ENCODE measurements at regions not wholly inside any gene's neighbourhood (a gene's known extent, or its start where the extent isn't known, plus 50 kb on each side); places are given as distances from the start of the nearest gene placed in this dataset.

DNA sequence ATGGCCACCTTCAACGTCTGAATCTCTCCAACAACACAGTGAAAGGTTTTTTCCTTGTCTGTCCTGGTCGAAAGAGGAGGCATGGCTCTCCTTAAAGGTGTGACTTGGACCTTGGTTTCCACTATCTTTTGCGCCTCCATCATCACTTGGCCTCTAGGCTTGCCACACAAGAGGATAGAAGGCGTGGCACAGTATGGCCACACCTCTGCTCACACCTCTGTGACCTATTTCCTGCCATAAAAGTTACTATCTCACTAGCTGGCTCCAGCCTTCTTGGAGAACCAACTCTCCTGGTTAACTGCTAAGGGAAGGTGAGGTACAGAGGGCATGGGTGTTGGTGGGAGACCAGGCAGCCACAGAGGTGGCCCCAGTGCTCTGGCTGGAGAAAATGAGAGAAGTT lies 165.9 kb downstream of the UXS1 start:
- H3K18ac ChIP-seq (ENCODE audit: low read length): no peak overlapping the region
- H3K4me3 ChIP-seq (ENCODE audit: low read length in 2 of 2): no peak overlapping the region
- H3K27ac ChIP-seq (replicated peaks; ENCODE audit: low read length): no peak overlapping the region
- no peak overlapping the region for H3K9ac ChIP-seq (ENCODE audit: low read depth, low read length, poor library complexity)
- no peaks in the 10 kb centered on the region for H3K36me3 ChIP-seq (replicated peaks in 1 of 2; ENCODE audit: control insufficient read depth in 2 of 2, insufficient read depth in 2 of 2, low read length in 2 of 2)
- no peak for DNase-seq (ENCODE audit: low spot score)
- H3K79me1 ChIP-seq (ENCODE audit: low read depth, low read length): no peaks in the 10 kb centered on the region
- H3K14ac ChIP-seq (ENCODE audit: low read length): no peak overlapping the region
- H2BK12ac ChIP-seq (ENCODE audit: low read length): no peak overlapping the region
- no peak overlapping the region for H2BK15ac ChIP-seq (ENCODE audit: low read length)
- H3K9me3 ChIP-seq (replicated peaks in 1 of 2; ENCODE audit: control insufficient read depth in 2 of 2, insufficient read depth in 1 of 2, low read depth in 1 of 2, low read length in 2 of 2): peaks cover 0 to 1% of the 10 kb centered on the region in 2 donors
- no peak overlapping the region for H2BK5ac ChIP-seq (ENCODE audit: low read length)
- no peak overlapping the region for H3K4me2 ChIP-seq (ENCODE audit: insufficient read depth, low read length, poor library complexity, severe bottlenecking)
- H2AFZ ChIP-seq (ENCODE audit: low read length): no peak overlapping the region
- peak overlapping the region; percentile 4 for H2AK5ac ChIP-seq (ENCODE audit: low read depth, low read length)
- no peak overlapping the region for H3K23ac ChIP-seq (ENCODE audit: low read depth, low read length, poor library complexity)
- H3K4ac ChIP-seq (ENCODE audit: low read length): no peak overlapping the region
- H3K4me1 ChIP-seq (ENCODE audit: control insufficient read depth in 2 of 2, insufficient read depth in 1 of 2, low read depth in 1 of 2, low read length in 2 of 2): no peaks in the 10 kb centered on the region
- H2BK120ac ChIP-seq (ENCODE audit: low read depth, low read length): no peak overlapping the region
- no peak overlapping the region for H4K91ac ChIP-seq (ENCODE audit: low read depth, low read length, poor library complexity)
- no peak overlapping the region for H4K8ac ChIP-seq (ENCODE audit: low read depth, low read length)
- peaks cover 0 to 8% (median 0%) of the 10 kb centered on the region in 3 experiments for H3K27me3 ChIP-seq (ENCODE audit: control insufficient read depth in 3 of 3, insufficient read depth in 3 of 3, low read depth in 1 of 3, low read length in 3 of 3)
- no CpG with 5 or more reads among the region's 4 CpGs for WGBS, 2 donors (ENCODE audit: extremely low coverage in 2 of 2, insufficient read length in 2 of 2, insufficient replicate concordance in 1 of 2)

DNA sequence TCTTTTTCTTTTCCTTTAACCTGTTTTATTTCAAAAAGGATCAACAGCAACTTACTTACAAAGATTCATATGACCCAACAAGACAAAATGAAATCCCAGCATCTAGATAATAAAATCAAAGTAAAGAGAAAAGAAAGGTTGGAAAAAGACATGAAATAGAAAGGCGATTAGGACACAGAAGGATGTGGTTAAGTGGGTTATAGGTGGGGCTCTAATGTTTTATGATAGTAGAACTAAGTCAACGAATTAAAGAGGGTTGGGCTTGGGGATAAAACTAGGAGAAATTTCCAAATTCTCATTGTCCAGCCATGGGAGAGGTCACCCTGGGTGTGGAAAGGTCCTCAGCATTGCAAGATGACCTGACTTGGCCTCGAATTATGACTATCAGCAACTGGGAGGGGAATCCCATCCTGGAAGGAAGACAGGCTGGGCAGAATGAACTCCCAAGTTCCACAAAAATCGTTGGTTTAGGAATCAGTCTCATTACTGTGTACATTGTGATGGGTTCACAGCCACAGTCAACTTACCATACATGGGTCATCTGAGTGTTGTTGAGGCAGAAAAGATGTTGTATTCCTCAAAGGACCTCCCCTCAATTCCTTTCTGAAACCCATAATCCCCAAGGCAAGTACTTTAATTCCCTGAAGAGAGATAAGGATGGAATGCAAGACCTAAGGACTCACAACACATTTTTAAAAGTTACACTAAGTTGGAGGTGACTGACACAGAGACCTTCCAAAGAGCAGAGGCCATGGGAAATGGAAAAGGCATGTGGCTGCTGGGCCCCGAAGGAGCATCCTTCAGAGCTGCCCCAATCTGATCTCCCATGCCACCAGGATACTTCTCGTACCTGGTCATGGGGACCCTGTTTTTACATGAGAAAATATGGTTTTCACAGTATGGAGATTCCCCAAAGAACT lies 167.6 kb downstream of the UXS1 start:
- Histone ChIP-seq H3K4me3 (ENCODE audit: low read length in 2 of 2) (no peak overlapping the region), H3K4me2 (ENCODE audit: insufficient read depth, low read length, poor library complexity, severe bottlenecking) (no peak overlapping the region), H4K91ac (ENCODE audit: low read depth, low read length, poor library complexity) (no peak overlapping the region), H3K9ac (ENCODE audit: low read depth, low read length, poor library complexity) (no peak overlapping the region), H3K23ac (ENCODE audit: low read depth, low read length, poor library complexity) (no peak overlapping the region), H3K18ac (ENCODE audit: low read length) (no peak overlapping the region), H2BK15ac (ENCODE audit: low read length) (no peak overlapping the region), H3K27ac (replicated peaks; ENCODE audit: low read length) (no peak overlapping the region), H2BK5ac (ENCODE audit: low read length) (no peak overlapping the region), H4K8ac (ENCODE audit: low read depth, low read length) (no peak overlapping the region), H2AK5ac (ENCODE audit: low read depth, low read length) (no peak overlapping the region), H2BK120ac (ENCODE audit: low read depth, low read length) (no peak overlapping the region), H2BK12ac (ENCODE audit: low read length) (no peak overlapping the region), H3K79me1 (ENCODE audit: low read depth, low read length) (no peaks in the 10 kb centered on the region), H3K4me1 (ENCODE audit: control insufficient read depth in 2 of 2, insufficient read depth in 1 of 2, low read depth in 1 of 2, low read length in 2 of 2) (no peaks in the 10 kb centered on the region), H3K4ac (ENCODE audit: low read length) (no peak overlapping the region), H3K27me3 (ENCODE audit: control insufficient read depth in 3 of 3, insufficient read depth in 3 of 3, low read depth in 1 of 3, low read length in 3 of 3) (peaks cover 0 to 13% (median 0%) of the 10 kb centered on the region in 3 experiments), H3K9me3 (replicated peaks in 1 of 2; ENCODE audit: control insufficient read depth in 2 of 2, insufficient read depth in 1 of 2, low read depth in 1 of 2, low read length in 2 of 2) (no peaks in the 10 kb centered on the region), H3K14ac (ENCODE audit: low read length) (no peak overlapping the region), H3K36me3 (replicated peaks in 1 of 2; ENCODE audit: control insufficient read depth in 2 of 2, insufficient read depth in 2 of 2, low read length in 2 of 2) (no peaks in the 10 kb centered on the region), H2AFZ (ENCODE audit: low read length) (no peak overlapping the region)
- WGBS, 2 donors (ENCODE audit: extremely low coverage in 2 of 2, insufficient read length in 2 of 2, insufficient replicate concordance in 1 of 2): 100% methylated on average over 1 of the region's 6 CpGs; no CpG with 5 or more reads in 1 of the 2 donors
- no peak for DNase-seq (ENCODE audit: low spot score)

DNA sequence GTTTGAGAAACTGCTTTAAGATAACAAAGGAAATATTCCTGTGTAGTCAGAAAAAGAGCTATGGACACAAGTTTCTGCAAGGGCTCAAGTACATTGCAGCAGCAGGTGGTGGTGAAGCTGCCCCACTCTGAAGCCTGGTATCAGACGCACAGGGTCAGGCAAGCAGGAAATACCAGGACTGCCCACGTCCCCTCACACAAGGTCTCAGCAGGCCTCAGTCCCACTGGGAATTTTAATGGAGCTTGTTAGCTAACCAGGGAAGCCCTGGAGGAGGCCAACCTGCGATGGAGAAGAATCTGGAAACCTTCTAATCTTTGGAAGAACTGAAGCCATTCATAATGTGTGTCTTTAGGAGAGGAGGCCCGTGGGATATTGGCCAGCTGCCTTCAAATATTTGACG lies 168.3 kb downstream of the UXS1 start:
- no CpG with 5 or more reads among the region's 5 CpGs for WGBS, 2 donors (ENCODE audit: extremely low coverage in 2 of 2, insufficient read length in 2 of 2, insufficient replicate concordance in 1 of 2)
- no peak overlapping the region for H4K8ac ChIP-seq (ENCODE audit: low read depth, low read length)

DNA sequence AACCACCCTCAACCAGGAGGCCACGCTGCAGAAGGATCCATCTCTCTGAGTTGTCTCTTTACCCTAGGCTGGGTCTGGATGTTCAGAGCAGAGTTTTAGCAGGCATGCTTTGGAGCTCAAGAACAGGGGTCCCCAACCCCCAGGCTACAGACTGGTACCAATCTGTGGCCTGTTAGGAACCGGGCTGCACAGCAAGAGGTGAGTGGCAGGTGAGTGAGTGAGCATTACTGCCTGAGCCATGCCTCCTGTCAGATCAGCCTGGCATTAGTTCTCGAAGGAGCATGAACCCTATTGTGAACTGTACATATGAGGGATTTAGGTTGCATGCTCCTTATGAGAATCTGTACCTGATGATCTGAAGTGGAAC lies 172.5 kb downstream of the UXS1 start:
- Histone ChIP-seq H3K79me1 (ENCODE audit: low read depth, low read length) (no peaks in the 10 kb centered on the region), H2BK12ac (ENCODE audit: low read length) (no peak overlapping the region), H3K14ac (ENCODE audit: low read length) (peak overlapping the region; percentile 47)

More for the DNA sequence above, 168.3 kb downstream of the UXS1 start:
- no peak overlapping the region for H2BK12ac ChIP-seq (ENCODE audit: low read length)
- H3K4me2 ChIP-seq (ENCODE audit: insufficient read depth, low read length, poor library complexity, severe bottlenecking): no peak overlapping the region
- peaks cover 0 to 3% of the 10 kb centered on the region in 2 donors for H3K4me1 ChIP-seq (ENCODE audit: control insufficient read depth in 2 of 2, insufficient read depth in 1 of 2, low read depth in 1 of 2, low read length in 2 of 2)
- no peak overlapping the region for H2AK5ac ChIP-seq (ENCODE audit: low read depth, low read length)
- no peak overlapping the region for H3K18ac ChIP-seq (ENCODE audit: low read length)
- H3K36me3 ChIP-seq (replicated peaks in 1 of 2; ENCODE audit: control insufficient read depth in 2 of 2, insufficient read depth in 2 of 2, low read length in 2 of 2): no peaks in the 10 kb centered on the region
- no peaks in the 10 kb centered on the region for H3K79me1 ChIP-seq (ENCODE audit: low read depth, low read length)
- no peak overlapping the region for H2BK15ac ChIP-seq (ENCODE audit: low read length)
- no peak overlapping the region for H3K14ac ChIP-seq (ENCODE audit: low read length)
- no peak for DNase-seq (ENCODE audit: low spot score)
- H2AFZ ChIP-seq (ENCODE audit: low read length): no peak overlapping the region
- H3K9ac ChIP-seq (ENCODE audit: low read depth, low read length, poor library complexity): no peak overlapping the region
- H3K23ac ChIP-seq (ENCODE audit: low read depth, low read length, poor library complexity): no peak overlapping the region
- no peaks in the 10 kb centered on the region for H3K9me3 ChIP-seq (replicated peaks in 1 of 2; ENCODE audit: control insufficient read depth in 2 of 2, insufficient read depth in 1 of 2, low read depth in 1 of 2, low read length in 2 of 2)
- H3K27me3 ChIP-seq (ENCODE audit: control insufficient read depth in 3 of 3, insufficient read depth in 3 of 3, low read depth in 1 of 3, low read length in 3 of 3): peaks cover 0 to 13% (median 0%) of the 10 kb centered on the region in 3 experiments
- no peak overlapping the region for H4K91ac ChIP-seq (ENCODE audit: low read depth, low read length, poor library complexity)
- H2BK5ac ChIP-seq (ENCODE audit: low read length): no peak overlapping the region
- H3K27ac ChIP-seq (replicated peaks; ENCODE audit: low read length): no peak overlapping the region
- no peak overlapping the region for H3K4ac ChIP-seq (ENCODE audit: low read length)
- H2BK120ac ChIP-seq (ENCODE audit: low read depth, low read length): no peak overlapping the region
- no peak overlapping the region for H3K4me3 ChIP-seq (ENCODE audit: low read length in 2 of 2)

More for the DNA sequence above, 172.5 kb downstream of the UXS1 start:
- Histone ChIP-seq H3K9me3 (replicated peaks in 1 of 2; ENCODE audit: control insufficient read depth in 2 of 2, insufficient read depth in 1 of 2, low read depth in 1 of 2, low read length in 2 of 2) (no peaks in the 10 kb centered on the region), H2AFZ (ENCODE audit: low read length) (no peak overlapping the region), H4K91ac (ENCODE audit: low read depth, low read length, poor library complexity) (no peak overlapping the region), H2BK15ac (ENCODE audit: low read length) (no peak overlapping the region), H2BK120ac (ENCODE audit: low read depth, low read length) (no peak overlapping the region), H3K4me3 (ENCODE audit: low read length in 2 of 2) (no peak overlapping the region), H2AK5ac (ENCODE audit: low read depth, low read length) (no peak overlapping the region), H3K4ac (ENCODE audit: low read length) (no peak overlapping the region), H3K36me3 (replicated peaks in 1 of 2; ENCODE audit: control insufficient read depth in 2 of 2, insufficient read depth in 2 of 2, low read length in 2 of 2) (no peaks in the 10 kb centered on the region), H4K8ac (ENCODE audit: low read depth, low read length) (no peak overlapping the region), H3K18ac (ENCODE audit: low read length) (no peak overlapping the region), H3K23ac (ENCODE audit: low read depth, low read length, poor library complexity) (no peak overlapping the region), H3K9ac (ENCODE audit: low read depth, low read length, poor library complexity) (no peak overlapping the region), H3K4me2 (ENCODE audit: insufficient read depth, low read length, poor library complexity, severe bottlenecking) (no peak overlapping the region), H3K27ac (replicated peaks; ENCODE audit: low read length) (no peak overlapping the region), H2BK5ac (ENCODE audit: low read length) (no peak overlapping the region), H3K4me1 (ENCODE audit: control insufficient read depth in 2 of 2, insufficient read depth in 1 of 2, low read depth in 1 of 2, low read length in 2 of 2) (peaks cover 0 to 5% of the 10 kb centered on the region in 2 donors), H3K27me3 (ENCODE audit: control insufficient read depth in 3 of 3, insufficient read depth in 3 of 3, low read depth in 1 of 3, low read length in 3 of 3) (peaks cover 0 to 11% (median 0%) of the 10 kb centered on the region in 3 experiments)
- WGBS, 2 donors (ENCODE audit: extremely low coverage in 2 of 2, insufficient read length in 2 of 2, insufficient replicate concordance in 1 of 2): no CpG with 5 or more reads among the region's 3 CpGs
- no peak for DNase-seq (ENCODE audit: low spot score)

Measured in neuronal stem cell (in vitro differentiated cells).